ENCODE measurements at regions not wholly inside any gene's neighbourhood (a gene's known extent, or its start where the extent isn't known, plus 50 kb on each side); places are given as distances from the start of the nearest gene placed in this dataset.

- Histone ChIP-seq H3K9me3 (ENCODE audit: control insufficient read depth, insufficient read depth, low read depth, low read length) (no peaks in the 10 kb centered on the region), H3K4me2 (ENCODE audit: extremely low read depth, insufficient read depth, low read length) (no peak overlapping the region), H2AFZ (ENCODE audit: low read length) (no peak overlapping the region), H3K4me1 (ENCODE audit: control insufficient read depth, extremely low read depth, insufficient read depth, low read length) (peaks cover 12% of the 10 kb centered on the region), H3K4me3 (replicated peaks in 1 of 4; ENCODE audit: control extremely low read depth in 1 of 4, insufficient read depth in 1 of 4, low read depth in 3 of 4, low read length in 4 of 4) (no peak overlapping the region), H3K79me2 (ENCODE audit: control insufficient read depth, insufficient read depth, low read length) (no peaks in the 10 kb centered on the region), H3K27me3 (ENCODE audit: control insufficient read depth, insufficient read depth, low read length) (no peaks in the 10 kb centered on the region), H4K20me1 (ENCODE audit: control insufficient read depth, extremely low read depth, insufficient read depth, low read length) (no peaks in the 10 kb centered on the region), H3K36me3 (ENCODE audit: control insufficient read depth, insufficient read depth, low read length) (no peaks in the 10 kb centered on the region), H3K27ac (ENCODE audit: insufficient read depth, low read length) (no peak overlapping the region), H3K9ac (ENCODE audit: insufficient read depth, low read length) (no peak overlapping the region)
- peak in 1 of 2 donors; percentile 54 for DNase-seq (ENCODE audit: low read depth in 2 of 2)
- TF ChIP-seq CTCF (conservative IDR thresholded peaks at IDR 0.05 in 1 of 2, IDR thresholded peaks at IDR 0.05 in 1 of 2; ENCODE audit: low read depth in 1 of 2, low read length in 2 of 2) (no peak), EZH2 (IDR thresholded peaks at IDR 0.05; ENCODE audit: low read length, missing control alignments) (no peak)
Observed at GRCh38 chr2:234827096-234827860, 124.5 kb upstream of the SH3BP4 start.

GRCh38 chr2:234826681-234827080, 125.1 kb upstream of the SH3BP4 start:
- peak in 1 of 2 donors; percentile 17 for DNase-seq (ENCODE audit: low read depth in 2 of 2)
- peaks cover 12% of the 10 kb centered on the region for H3K4me1 ChIP-seq (ENCODE audit: control insufficient read depth, extremely low read depth, insufficient read depth, low read length)

GRCh38 chr2:234825616-234826015, 126.2 kb upstream of the SH3BP4 start:
- Histone ChIP-seq H3K79me2 (ENCODE audit: control insufficient read depth, insufficient read depth, low read length) (no peaks in the 10 kb centered on the region), H3K4me3 (replicated peaks in 1 of 4; ENCODE audit: control extremely low read depth in 1 of 4, insufficient read depth in 1 of 4, low read depth in 3 of 4, low read length in 4 of 4) (no peak overlapping the region), H3K36me3 (ENCODE audit: control insufficient read depth, insufficient read depth, low read length) (no peaks in the 10 kb centered on the region), H3K27ac (ENCODE audit: insufficient read depth, low read length) (no peak overlapping the region), H3K4me1 (ENCODE audit: control insufficient read depth, extremely low read depth, insufficient read depth, low read length) (peaks cover 12% of the 10 kb centered on the region), H3K27me3 (ENCODE audit: control insufficient read depth, insufficient read depth, low read length) (no peaks in the 10 kb centered on the region), H3K4me2 (ENCODE audit: extremely low read depth, insufficient read depth, low read length) (no peak overlapping the region), H3K9ac (ENCODE audit: insufficient read depth, low read length) (no peak overlapping the region), H2AFZ (ENCODE audit: low read length) (no peak overlapping the region), H4K20me1 (ENCODE audit: control insufficient read depth, extremely low read depth, insufficient read depth, low read length) (no peaks in the 10 kb centered on the region), H3K9me3 (ENCODE audit: control insufficient read depth, insufficient read depth, low read depth, low read length) (no peaks in the 10 kb centered on the region)
- DNase-seq (ENCODE audit: low read depth in 2 of 2) = no peak
- TF ChIP-seq CTCF (conservative IDR thresholded peaks at IDR 0.05 in 1 of 2, IDR thresholded peaks at IDR 0.05 in 1 of 2; ENCODE audit: low read depth in 1 of 2, low read length in 2 of 2) = no peak
- TF ChIP-seq EZH2 (IDR thresholded peaks at IDR 0.05; ENCODE audit: low read length, missing control alignments) = no peak

More at GRCh38 chr2:234826681-234827080, 125.1 kb upstream of the SH3BP4 start:
- Histone ChIP-seq H3K27me3 (ENCODE audit: control insufficient read depth, insufficient read depth, low read length) (no peaks in the 10 kb centered on the region), H3K27ac (ENCODE audit: insufficient read depth, low read length) (no peak overlapping the region), H3K4me3 (replicated peaks in 1 of 4; ENCODE audit: control extremely low read depth in 1 of 4, insufficient read depth in 1 of 4, low read depth in 3 of 4, low read length in 4 of 4) (no peak overlapping the region), H3K9me3 (ENCODE audit: control insufficient read depth, insufficient read depth, low read depth, low read length) (no peaks in the 10 kb centered on the region), H3K36me3 (ENCODE audit: control insufficient read depth, insufficient read depth, low read length) (no peaks in the 10 kb centered on the region), H3K4me2 (ENCODE audit: extremely low read depth, insufficient read depth, low read length) (no peak overlapping the region), H3K9ac (ENCODE audit: insufficient read depth, low read length) (no peak overlapping the region), H4K20me1 (ENCODE audit: control insufficient read depth, extremely low read depth, insufficient read depth, low read length) (no peaks in the 10 kb centered on the region), H3K79me2 (ENCODE audit: control insufficient read depth, insufficient read depth, low read length) (no peaks in the 10 kb centered on the region), H2AFZ (ENCODE audit: low read length) (no peak overlapping the region)
- TF ChIP-seq CTCF (conservative IDR thresholded peaks at IDR 0.05 in 1 of 2, IDR thresholded peaks at IDR 0.05 in 1 of 2; ENCODE audit: low read depth in 1 of 2, low read length in 2 of 2) (no peak), EZH2 (IDR thresholded peaks at IDR 0.05; ENCODE audit: low read length, missing control alignments) (no peak)
